T-helper 1 cell (primary cell): ENCODE measurements at regions not wholly inside any gene's neighbourhood (a gene's known extent, or its start where the extent isn't known, plus 50 kb on each side); places are given as distances from the start of the nearest gene placed in this dataset.
"Not testable (repeated sequence)": the region's sequence is repeated elsewhere in the genome, so short reads cannot be mapped to it uniquely, and the experiment has no call there.

ENCODE experiments used
- DNase-seq, 5 donors: peaks; one replicate each; pipeline ENCODE4 v3.0.0-alpha.2; 2012 to 2020

DNA sequence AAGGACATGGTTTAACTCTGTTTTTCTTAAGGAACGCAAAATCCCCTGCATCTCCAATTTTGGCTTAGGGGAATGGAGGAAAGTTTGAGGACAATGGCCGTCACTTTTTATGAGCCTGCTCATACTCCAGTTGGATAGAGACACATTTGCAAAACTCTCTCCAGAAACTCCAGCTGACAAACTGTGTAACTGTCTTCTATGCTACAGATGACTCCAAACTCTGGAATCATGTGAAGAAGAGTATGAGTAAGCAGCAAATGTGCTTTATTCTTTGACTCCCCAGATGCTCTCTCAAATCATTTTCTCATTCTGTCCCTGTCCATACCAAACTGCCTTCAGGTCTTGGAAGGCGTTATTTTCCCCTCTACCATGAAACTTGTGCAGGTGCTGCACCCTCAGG is 226.5 kb upstream of the GPR149 start:
- no peak for DNase-seq

DNA sequence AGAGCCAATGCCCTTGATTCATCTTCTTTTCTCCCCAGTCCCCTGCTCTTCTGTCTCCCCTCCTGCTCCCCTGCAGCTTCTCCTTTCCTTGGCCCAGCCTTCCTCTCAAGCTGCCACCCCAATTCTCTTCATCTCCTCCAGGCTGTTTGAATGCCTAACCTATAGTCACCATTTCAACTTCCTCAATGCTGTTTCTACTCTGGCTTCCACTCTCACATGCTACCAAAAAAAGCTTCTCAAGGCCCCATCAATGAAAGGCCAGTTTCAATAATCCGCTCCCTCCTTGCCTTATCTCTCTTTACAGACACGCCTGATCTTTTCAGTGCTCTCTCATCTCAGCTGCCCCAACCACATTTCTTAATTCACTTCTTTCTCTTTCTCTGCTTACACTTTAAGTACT is 212.2 kb upstream of the GPR149 start:
- DNase-seq = no peak

DNA sequence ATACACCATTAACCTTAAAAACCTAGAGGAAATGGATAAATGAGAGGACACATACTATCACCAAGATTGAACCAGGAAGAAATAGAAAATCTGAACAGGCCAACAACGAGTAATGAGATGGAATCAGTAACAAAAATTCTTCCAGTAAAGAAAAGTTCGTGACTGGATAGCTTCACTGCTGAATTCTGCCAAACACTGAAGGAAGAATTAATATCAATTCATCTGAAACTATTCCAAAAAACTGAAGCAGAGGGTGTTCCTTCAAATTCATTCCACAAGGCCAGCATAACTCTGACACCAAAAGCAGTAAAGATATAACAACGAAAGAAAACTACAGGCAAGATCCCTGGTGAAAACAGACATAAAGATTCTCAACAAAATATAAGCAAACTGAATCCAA is 195.8 kb upstream of the GPR149 start:
- no peak for DNase-seq

DNA sequence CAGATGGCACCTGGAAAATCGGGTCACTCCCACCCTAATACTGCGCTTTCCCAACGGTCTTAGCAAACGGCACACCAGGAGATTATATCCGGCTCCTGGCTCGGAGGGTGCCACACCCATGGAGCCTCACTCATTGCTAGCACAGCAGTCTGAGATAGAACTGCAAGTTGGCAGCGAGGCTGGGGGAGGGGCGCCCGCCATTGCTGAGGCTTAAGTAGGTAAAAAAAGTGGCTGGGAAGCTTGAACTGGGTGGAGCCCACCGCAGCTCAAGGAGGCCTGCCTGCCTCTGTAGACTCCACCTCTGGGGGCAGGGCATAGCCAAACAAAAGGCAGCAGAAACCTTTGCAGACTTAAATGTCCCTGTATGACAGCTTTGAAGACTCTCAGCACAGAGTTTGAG is 189.6 kb upstream of the GPR149 start:
- not testable (repeated sequence) for DNase-seq

DNA sequence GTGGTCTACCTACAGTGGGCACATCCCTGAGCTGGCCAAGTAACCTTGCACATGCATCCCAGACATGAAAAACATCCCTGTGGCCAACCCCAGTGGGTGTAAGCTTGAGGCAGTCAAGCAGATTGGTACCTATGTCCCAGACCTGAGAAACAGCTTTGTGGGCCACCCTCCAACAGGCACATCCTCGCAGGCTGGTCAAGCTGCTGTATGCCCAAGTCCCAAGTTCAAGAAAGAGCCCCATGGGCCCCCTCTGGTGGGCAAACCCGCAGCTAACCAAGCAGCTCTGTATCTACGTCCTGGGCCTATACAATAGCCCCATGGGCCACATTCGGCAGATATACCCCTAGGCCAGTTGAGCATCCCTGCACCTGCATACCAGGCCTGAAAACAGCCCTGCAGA is 186.3 kb upstream of the GPR149 start:
- no peak for DNase-seq

DNA sequence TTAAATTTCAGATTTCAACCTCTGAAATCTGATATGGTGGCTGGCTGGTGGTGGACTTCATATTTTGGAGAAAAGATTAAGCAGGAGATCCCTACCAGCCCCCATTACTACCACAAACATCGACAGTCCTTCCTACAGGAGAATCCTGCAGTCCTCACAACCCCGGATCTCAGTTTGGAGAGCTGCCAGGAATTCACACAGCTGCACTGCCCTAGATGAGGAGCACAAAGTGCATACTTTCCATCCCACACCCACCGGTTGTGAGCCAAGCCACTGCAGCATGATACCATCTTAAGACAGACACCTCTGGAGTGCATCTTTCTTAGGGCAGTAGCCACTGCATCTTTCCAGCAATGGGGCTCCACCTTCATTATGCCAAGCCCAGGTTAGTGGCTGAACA is 185.5 kb upstream of the GPR149 start:
- DNase-seq = no peak

DNA sequence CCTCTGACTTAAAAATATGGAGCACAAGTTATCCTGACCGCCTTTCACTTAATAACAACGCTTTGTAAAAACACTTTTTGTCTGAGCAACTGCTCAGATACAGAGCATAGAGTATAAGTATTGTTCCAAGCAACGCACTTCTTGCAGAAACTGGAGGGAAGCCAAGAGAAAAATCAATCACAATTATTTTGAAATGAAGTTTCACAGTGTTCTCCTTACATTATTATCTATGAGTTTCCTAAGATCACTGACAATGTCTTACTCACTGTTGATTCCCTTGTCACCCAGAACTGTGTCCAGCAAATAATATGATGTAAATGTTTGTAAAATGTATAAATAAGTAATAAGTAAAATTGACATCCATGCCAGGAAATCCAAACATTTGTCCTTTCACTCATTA is 184.6 kb upstream of the GPR149 start:
- no peak for DNase-seq

DNA sequence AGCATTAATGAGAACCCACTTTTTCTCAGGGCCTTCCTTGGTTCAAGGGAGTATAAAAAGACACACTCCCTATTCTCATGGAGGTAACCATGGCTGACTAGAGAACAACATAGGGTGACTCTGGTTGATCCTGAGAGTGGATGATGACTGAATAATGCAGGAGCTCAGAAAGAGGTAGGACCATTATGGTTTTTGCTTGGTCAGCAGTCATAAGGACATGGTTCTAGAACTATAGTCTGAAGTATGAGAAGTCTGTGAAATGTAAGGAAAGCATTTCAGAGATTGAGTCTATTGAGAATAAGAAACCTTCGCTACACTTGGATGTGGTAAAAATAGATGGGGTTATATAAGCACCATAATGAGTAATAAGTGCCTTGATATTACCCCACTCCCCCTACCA is 184.1 kb upstream of the GPR149 start:
- no peak for DNase-seq

DNA sequence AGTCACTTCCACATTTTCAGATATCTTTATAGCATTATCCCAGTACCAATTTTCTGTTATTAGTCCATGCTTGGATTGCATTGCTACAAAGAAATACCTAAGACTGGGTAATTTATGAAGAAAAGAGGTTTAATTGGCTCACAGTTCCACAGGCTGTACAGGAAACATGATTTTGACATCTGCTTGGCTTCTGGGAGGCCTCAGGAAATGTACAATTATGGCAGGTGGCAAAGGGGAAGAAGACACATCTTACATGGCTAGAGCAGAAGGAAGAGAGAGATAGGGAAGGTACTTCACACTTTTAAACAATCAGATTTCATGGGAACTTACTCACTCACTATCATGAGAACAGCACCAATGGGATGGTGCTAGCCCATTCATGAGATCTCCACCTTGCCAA is 172.3 kb upstream of the GPR149 start:
- no peak for DNase-seq

DNA sequence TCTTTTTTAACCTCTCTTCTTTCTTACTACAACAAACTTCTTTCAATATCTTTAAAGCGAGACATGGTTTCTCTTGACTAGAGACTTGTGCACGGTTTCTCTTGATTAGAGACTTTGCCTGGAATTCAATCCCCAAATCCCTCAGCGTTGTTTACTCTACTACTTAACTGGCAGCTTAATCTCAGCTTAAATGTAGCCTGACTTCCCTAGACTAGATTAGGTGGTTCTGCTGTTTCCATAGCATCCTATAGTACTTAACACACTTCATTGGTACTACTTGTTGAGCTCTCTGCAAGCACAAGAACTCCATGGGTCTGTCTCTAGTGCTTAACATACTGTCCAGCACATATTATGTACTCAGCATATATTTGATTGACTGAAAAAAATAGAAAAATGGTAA is 168.2 kb upstream of the GPR149 start:
- no peak for DNase-seq

DNA sequence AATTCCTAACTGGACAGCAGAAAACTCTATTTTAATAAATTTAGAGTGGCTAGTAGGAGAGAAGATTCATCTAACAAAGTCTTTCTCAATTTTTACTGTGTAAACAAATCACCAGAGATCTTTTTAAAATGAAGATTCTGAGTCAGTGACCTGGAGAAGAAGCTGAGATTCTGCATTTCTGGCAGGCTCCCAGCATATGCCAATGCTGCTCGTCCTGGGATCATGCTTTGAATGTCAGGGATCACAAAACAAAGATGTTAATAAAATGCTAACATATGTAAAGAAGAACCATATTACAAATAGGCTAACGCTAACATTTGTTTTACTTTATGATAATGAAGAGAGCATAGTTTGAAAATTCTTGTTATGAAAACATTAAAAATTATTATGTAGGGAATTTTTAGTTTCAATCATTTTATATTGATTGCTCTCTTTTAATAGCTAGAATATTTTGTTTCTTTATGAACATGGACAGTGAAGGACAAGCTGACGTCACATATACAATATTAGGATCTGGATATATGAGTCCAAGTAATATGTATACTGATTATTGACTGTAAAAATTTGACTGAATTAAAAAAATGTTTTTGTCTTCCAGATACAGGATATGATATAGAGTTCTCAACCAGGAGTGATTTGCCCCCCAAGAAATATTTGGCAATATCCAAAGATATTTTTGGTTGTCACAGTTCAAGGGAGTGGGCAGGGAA is 160.8 kb upstream of the GPR149 start:
- no peak for DNase-seq

DNA sequence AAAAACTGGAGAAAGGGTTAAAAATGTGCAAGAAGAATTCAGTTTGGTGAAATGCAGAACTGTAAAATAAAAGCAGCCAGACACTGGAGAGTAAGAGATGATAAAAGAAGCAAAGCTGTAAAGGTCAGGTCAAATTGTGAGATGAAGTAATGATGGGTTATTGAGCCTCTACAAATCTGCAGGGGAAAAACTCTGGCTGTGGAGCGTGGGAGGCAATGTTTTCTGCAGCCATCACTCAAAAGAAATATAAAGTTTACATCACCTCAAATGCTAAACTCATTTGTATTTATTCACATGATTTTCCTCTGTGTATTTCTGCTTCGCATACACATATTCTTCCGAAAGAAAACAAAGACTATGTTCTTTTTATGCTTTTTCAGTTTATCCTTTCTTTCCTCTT is 158.8 kb upstream of the GPR149 start:
- no peak for DNase-seq

DNA sequence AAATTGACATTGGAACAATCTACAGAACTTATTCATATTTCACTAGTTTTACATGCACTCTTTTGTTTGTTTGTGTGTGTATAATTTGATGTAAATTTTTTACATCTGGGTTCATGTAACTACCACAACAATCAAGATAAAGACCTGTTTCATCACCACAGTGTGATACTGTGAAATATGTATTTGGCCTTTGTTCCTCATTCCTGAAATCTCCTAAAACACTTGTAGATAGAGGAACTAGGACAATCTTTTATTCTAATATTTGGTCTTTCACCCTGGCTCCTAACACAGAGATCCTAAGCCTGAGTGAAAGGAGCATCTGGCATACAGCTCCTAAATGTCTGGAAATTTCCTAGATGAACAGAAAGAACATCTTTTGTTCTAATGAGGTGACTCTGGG is 155.0 kb upstream of the GPR149 start:
- DNase-seq = no peak

DNA sequence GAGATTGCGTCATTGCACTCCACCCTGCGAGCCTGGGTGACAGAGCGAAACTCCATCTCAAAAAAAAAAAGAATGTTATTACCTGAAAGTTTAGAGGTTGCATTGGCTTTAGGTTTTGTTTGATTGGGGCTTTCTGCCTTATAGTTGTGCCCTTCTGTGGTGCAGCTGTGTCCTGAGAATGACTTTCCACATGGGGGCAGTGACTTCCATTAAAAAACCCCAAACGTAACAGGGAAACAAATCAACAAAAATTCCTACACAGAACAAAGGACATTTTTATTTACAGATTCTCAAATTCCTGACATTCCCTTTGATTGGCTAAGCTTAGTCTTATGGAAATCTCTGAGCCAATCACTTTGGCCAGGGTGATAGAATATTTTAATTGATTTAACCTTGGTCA is 154.1 kb upstream of the GPR149 start:
- no peak for DNase-seq

DNA sequence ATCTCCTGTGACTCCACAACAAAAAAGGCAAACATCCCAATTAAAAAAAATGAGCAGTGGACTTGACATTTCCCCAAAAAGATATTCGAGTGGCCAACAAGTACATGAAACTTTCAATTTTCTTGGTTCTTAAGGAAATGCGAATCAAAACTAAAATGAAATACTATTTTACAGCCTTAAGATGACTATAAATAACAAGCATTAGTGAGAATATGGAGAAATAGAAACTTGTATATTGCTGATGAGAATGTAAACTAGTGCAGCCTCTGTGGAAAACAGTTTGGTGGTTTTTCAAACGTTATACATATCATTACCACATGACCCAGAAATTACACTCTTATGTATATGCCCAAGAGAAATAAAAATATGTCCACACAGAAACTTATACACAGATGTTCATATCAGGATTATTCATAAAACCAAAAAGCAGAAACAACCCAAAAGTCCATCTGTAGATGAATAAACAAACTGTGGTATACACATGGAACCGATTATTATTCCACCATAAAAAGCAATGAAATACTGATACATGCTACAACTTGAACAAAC is 153.2 kb upstream of the GPR149 start:
- DNase-seq = no peak

DNA sequence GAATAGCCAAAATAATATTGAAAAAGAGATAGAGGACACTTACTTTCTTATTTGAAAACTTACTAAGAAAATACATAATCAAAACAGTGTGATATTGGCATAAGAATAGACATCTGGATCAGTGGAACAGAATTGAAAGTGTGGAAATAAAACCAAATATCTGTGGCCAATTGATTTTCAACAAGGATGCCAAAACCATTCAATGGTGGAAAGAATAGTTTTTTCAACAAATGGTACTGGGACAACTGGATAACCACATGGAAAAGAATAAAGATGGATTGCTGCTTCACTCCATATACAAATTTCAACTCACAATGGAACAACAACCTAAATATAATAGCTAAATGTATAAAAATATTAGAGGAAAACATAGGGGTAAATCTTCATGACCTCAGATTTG is 152.5 kb upstream of the GPR149 start:
- no peak for DNase-seq

DNA sequence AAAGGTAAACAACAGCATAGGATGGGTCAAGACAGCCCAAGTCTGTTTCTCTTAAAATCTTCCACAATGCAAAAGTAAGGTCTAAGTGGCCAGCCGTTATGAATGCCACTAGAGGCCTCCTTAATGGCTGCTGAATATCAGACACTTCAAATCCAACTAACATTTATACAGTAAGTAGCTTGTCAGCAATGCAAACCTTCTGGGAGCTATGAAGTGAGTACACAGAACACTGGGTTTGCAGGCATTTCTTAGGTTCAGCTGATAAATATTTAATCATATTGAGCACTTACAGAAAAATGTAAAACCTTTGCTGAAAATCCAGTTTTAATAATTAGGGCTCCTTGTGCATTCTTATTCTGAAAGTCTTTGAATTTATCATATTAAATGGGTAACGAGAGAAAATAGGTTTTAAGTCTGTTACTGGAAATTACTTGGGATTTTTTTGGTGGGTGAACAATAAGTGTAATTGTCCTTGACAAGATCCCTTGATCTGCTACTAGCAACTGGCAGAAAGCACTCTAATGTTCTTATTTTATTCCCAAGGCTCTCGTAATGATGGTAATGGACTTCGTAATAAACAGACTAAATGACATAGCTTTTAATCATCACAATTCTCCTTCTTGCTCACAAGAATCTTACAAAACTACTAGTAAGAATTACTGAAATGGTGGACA is 141.7 kb upstream of the GPR149 start:
- no peak for DNase-seq

DNA sequence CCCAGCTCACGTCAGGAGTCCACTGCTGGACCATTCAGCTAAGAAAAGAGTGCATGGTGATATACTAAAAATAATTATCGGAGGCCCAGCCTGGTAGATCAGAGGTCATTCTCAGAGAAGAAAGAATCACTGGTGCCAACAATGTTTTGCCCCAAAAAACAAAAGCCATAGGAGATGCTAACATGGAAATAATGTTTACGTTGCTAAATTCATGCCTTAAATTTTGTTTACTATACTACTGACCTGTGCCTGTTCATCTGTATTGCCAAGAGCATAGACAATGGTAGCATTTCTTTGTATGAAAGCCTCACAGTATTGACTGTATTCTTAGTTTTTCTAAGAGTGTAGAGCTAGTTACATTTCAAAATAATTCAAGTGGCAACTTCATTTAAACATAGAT is 138.1 kb upstream of the GPR149 start:
- DNase-seq = no peak

DNA sequence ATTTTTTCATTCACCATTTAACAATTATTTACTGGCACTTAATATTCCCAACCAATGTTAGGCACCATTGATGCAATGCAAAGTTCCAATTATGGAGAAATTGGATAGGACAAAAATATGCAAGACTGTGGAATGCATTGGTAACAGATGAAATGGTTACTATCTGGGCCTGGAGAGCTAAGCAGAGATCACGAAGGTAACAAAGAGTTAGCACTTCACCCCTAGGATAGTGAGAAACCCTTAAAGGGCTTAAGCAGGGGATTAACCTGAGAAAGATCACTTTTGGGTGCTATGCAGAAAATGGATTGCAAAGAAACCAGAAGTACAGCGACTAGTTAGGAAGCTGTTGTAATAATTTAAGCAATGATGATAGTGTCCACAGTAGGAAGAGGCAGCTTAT is 129.6 kb upstream of the GPR149 start:
- DNase-seq = no peak

DNA sequence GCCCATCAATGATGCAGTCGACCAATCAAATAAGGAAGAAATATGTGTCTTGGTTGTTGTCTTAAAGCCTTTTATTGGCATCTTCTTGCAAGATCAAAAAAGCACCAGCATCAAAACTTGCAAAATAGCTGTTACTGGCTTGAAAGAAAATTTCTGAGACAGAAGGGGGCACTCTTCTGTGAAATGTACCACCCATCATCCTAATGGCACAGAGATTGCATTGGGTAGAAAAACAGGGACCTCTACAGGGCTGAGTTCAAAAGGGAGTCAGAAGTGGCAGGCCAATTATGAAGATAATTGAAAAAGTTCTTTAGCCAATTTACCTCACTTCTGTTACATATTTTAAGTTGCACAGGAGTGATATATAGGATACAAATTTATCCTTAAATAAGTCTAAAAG is 122.3 kb upstream of the GPR149 start:
- DNase-seq = no peak

DNA sequence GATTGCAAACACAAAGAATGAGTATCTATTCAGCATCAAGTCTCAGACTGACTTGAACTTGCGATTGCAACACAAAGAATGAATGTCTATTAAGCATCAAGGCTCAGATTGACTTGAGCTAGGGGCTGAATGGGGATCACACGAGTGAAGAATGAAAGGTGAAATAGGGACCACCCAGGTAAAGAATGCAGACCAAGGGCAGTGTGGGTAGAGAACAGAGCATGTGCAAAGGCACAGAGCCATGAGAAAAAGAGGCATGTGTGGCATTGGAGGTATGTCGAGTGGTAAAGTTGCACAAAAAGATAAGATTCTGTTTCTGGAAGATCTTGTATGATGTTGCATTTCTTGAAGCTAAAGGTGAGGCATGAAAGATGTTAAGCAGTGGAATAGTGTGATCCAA is 119.4 kb upstream of the GPR149 start:
- no peak for DNase-seq

DNA sequence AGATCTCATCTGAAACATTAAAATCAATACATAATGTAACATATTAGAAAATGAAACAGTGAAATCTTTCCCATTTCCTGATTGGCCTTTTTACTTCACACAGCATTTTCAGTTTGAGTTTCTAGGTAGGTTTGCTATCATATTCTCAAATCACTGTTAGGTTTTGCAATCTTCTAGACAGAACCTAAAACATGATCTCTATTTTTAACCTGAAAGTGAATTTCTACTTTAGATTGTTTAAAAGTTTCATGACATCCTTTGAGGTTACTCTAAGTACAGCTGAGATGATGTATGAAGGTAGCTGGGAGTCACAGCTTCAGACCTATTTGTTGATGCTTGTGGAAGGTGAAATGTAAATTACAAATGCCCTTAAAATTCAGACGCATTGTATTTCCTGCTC is 118.4 kb upstream of the GPR149 start:
- DNase-seq = no peak

DNA sequence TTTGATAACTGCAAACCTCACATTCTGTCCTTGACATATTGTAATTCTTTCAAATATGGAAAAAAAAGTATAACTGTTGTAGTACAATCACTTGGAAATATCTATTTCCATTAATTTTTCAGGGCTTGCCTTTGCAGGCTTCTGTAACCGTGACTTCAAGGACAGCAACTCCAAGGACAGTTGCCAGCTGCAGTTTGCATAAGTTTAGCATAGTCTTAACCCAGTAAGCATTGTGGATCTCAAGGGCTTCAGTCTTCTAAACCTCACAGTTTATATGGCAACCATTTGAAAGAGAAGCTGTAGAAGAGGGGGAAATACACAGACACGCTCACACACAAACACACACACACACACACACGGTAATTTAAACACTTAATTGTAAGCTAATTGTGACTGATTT is 112.8 kb upstream of the GPR149 start:
- no peak for DNase-seq

DNA sequence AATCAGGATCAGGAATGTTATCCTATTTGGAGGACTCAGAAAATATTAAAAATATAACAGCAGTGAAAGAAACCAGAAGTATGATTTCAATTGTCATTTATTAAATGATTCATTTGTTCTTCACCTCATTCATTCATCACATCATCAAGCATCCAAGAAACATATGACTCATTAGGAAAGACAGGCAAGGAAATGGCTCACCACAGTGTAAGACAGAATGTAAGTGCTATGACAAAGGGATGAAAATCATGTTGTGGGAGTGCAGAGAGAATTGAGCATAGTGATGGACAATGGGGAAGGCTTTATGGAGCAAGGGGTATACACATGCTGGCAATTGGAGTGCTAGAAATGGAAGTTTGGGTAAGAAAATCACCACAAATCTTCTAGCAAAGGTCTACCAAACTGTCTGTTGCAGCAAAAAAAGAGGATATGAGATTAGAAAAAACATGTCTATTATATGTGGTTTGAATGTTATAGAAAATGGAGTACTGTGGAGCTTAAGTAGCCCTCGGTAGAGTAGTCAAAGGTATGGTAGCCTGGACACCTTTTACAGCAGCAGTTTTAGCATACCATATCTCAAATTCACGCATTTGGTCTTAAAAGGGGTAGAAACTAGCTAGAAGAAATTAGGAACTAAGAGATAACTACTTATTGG is 111.1 kb upstream of the GPR149 start:
- DNase-seq = no peak
